Calu3 (cell line): ENCODE measurements at regions not wholly inside any gene's neighbourhood (a gene's known extent, or its start where the extent isn't known, plus 50 kb on each side); places are given as distances from the start of the nearest gene placed in this dataset.

Experiments
- BruUV-seq: library from RNA; stranded (reverse); fragments of 400-500 nt; replicated peaks from 2 replicates; lab custom pipeline; 2021; lab: Mats Ljungman, UMichigan
- CTCF ChIA-PET: fragments of 300-600 bp; sonication (Branson Sonifier 250); formaldehyde crosslinking; loops from one replicate; lab custom pipeline; 2022; ENCODE audit warnings: antibody characterized with exemption; lab: Charles Lee
- DNase-seq: peaks from one replicate; pipeline ENCODE4 v3.0.0; 2022
- H3K27ac Mint-ChIP-seq: one replicate; pipeline ENCODE4 v1.8.0; 2022; ENCODE audit warnings: mixed read lengths; ENCODE audit not compliant: unreplicated experiment
- H3K27me3 Mint-ChIP-seq: one replicate; pipeline ENCODE4 v1.8.0; 2022; ENCODE audit warnings: mixed read lengths; ENCODE audit not compliant: unreplicated experiment
- H3K36me3 Mint-ChIP-seq: one replicate; pipeline ENCODE4 v1.8.0; 2022; ENCODE audit warnings: mild to moderate bottlenecking, moderate library complexity, mixed read lengths; ENCODE audit not compliant: insufficient read depth, unreplicated experiment
- H3K4me1 Mint-ChIP-seq: one replicate; pipeline ENCODE4 v1.8.0; 2022; ENCODE audit warnings: mild to moderate bottlenecking, low read depth, mixed read lengths; ENCODE audit not compliant: unreplicated experiment
- H3K4me3 Mint-ChIP-seq: one replicate; pipeline ENCODE4 v1.8.0; 2022; ENCODE audit warnings: mild to moderate bottlenecking, low read depth, moderate library complexity, mixed read lengths; ENCODE audit not compliant: unreplicated experiment
- H3K9me3 Mint-ChIP-seq: one replicate; pipeline ENCODE4 v1.8.0; 2022; ENCODE audit warnings: low read depth, mixed read lengths; ENCODE audit not compliant: unreplicated experiment
- CTCF ChIP-seq: fragments of 200-600 bp; IDR thresholded peaks from one replicate; pipeline ENCODE4 v1.8.0; 2022; ENCODE audit warnings: antibody characterized with exemption; ENCODE audit not compliant: unreplicated experiment
- intact Hi-C: fragments of 100-400 bp; cut with micrococcal nuclease; formaldehyde crosslinking; loops from one replicate; pipeline ENCODE4 v1.10.0; 2022; ENCODE audit not compliant: unreplicated experiment

DNA sequence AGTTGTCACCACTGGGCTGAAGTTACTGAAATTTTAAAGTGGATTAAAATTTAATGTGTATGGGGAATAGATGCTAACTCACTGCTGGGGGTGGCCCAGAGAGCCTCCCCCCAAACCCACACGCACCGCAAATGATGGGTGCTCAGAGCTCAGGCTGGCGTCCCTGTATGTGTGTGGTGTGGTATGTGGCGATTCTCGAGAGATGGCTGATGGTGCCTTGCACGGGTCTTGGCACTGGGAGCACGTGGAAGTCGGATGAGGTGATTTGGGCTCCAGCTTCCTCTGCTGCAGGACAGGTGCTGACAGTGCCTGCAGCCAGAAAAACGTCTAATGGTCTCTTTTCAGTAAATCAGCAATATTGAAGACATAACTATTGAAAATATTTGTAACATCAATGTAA, 1473.3 kb downstream of the TBC1D22A start:
- intact Hi-C loops = no loop called here
- BruUV-seq = no TSS peak
- Mint-ChIP-seq H3K9me3 (peaks cover 23% of the 10 kb centered on the region), H3K27me3 (no peaks in the 10 kb centered on the region), H3K4me1 (no peaks in the 10 kb centered on the region), H3K27ac (no peak overlapping the region), H3K4me3 (no peak overlapping the region), H3K36me3 (no peaks in the 10 kb centered on the region)
- CTCF ChIA-PET = no interaction called here
- TF ChIP-seq CTCF = no peak
- no peak for DNase-seq

- intact Hi-C loops = no loop called here
- Mint-ChIP-seq H3K9me3 (peaks cover 26% of the 10 kb centered on the region), H3K27ac (no peak overlapping the region), H3K4me3 (no peak overlapping the region), H3K27me3 (no peaks in the 10 kb centered on the region), H3K36me3 (no peaks in the 10 kb centered on the region), H3K4me1 (no peaks in the 10 kb centered on the region)
- no peak for TF ChIP-seq CTCF
- CTCF ChIA-PET = no interaction called here
- no TSS peak for BruUV-seq
- no peak for DNase-seq
These were observed 1471.6 kb downstream of the TBC1D22A start for GRCh38 chr22:48234011-48234410.

DNA sequence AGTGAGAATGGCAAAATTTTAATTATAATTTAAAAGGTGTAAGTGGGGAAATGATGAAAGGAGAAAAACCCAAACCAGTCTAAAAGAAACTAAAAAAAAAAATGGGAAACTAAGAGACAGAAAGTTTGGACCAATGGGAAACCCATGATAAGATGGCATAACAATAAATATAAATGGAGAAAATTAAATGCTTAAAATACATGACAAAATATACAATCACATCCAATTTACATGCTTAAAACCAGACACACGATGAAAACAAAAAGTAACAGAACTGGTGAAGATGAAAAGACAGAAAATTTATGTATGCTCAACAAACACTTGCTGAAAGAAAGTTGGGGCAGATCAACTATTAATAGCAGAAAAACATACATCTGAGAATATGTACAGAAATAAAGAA, 1471.1 kb downstream of the TBC1D22A start:
- Mint-ChIP-seq H3K4me1 (no peaks in the 10 kb centered on the region), H3K4me3 (no peak overlapping the region), H3K9me3 (peaks cover 29% of the 10 kb centered on the region), H3K36me3 (no peaks in the 10 kb centered on the region), H3K27me3 (no peaks in the 10 kb centered on the region), H3K27ac (no peak overlapping the region)
- no TSS peak for BruUV-seq
- intact Hi-C loops = no loop called here
- no peak for TF ChIP-seq CTCF
- CTCF ChIA-PET = interaction anchor here (0.6 kb wide), 1 partner anchor 44 kb away, joined by 6 read pairs; no protein-coding TSS in a partner anchor
- no peak for DNase-seq

DNA sequence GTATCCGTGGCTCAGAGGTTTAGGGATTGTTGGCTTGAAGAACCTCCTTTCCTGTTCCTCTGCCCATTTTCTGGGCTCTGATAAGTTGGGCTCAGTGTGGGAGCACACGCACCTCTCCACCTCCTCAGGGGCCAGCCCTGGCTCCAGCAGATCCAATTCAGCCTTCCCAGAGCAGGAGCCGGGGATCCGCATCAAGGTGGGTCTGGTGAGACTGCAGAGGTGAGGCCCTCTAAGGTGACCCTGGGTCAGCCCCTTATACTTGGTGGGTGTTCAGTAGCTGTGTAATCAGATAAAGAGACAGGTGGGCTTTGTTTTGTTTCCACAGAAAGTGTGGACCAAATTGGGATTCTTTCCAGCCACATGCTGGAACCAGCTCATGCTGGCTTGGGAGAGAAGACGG, 1466.0 kb downstream of the TBC1D22A start:
- intact Hi-C loops = no loop called here
- Mint-ChIP-seq H3K27ac (no peak overlapping the region), H3K27me3 (no peaks in the 10 kb centered on the region), H3K36me3 (no peaks in the 10 kb centered on the region), H3K4me3 (no peak overlapping the region), H3K4me1 (no peaks in the 10 kb centered on the region), H3K9me3 (peaks cover 25% of the 10 kb centered on the region)
- no peak for DNase-seq
- no TSS peak for BruUV-seq
- TF ChIP-seq CTCF = no peak
- CTCF ChIA-PET = no interaction called here
